ENCODE measurements at regions not wholly inside any gene's neighbourhood (a gene's known extent, or its start where the extent isn't known, plus 50 kb on each side); places are given as distances from the start of the nearest gene placed in this dataset.

DNA sequence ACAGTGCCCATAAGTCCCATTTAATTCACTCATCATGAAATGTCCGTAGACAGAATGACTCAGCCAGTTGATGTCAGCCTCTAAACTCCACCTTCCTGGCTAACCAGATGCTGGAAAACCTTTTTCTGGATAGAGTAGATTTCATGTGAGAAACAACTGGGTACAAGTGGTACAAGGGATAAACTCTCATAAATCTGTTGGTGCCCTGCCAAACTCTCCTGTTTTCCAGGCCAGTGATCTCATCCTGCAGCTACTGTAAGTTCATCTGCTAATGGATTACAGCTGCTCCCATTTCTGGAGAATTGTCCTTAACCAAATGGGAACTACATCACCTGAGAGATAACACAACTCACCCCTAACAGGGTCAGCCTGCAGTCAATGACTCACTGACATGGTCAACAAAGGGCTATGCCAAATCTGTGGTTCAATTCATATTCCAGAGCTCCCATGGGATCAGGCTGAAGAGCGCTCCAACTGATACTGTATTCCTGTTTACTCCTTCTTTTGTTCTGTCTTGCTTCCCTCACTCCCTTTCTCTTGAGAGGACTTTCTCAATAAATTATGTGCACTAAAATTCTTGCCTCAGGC lies 210.1 kb upstream of the HDDC2 start:
- TF ChIP-seq HDAC6 (IDR thresholded peaks at IDR 0.05; ENCODE audit: low read depth, low read length) (no peak), TAF1 (IDR thresholded peaks at IDR 0.05; ENCODE audit: low read depth, low read length) (no peak)
- TF ChIP-seq, protein P1, sequence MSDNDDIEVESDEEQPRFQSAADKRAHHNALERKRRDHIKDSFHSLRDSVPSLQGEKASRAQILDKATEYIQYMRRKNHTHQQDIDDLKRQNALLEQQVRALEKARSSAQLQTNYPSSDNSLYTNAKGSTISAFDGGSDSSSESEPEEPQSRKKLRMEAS (IDR thresholded peaks at IDR 0.05), result no peak

All from H1 (cell line).